HepG2 (cell line): ENCODE measurements at regions not wholly inside any gene's neighbourhood (a gene's known extent, or its start where the extent isn't known, plus 50 kb on each side); places are given as distances from the start of the nearest gene placed in this dataset.

ENCODE experiments used
- EZH2 ChIP-seq: conservative IDR thresholded peaks from 2 replicates; pipeline ENCODE4 v1.6.1; 2012; ENCODE audit warnings: mild to moderate bottlenecking, low read depth, low read length, moderate library complexity
- HDAC2 ChIP-seq: sonication (generic); formaldehyde crosslinking; IDR thresholded peaks from 2 replicates; pipeline ENCODE4 v1.4.0; 2020; ENCODE audit warnings: missing genetic modification reagents
- HDAC6 ChIP-seq: fragments of 200-600 bp; sonication (generic); IDR thresholded peaks from 2 replicates; pipeline ENCODE4 v1.7.0; 2017; ENCODE audit warnings: mild to moderate bottlenecking, antibody characterized with exemption, low read length, low read depth
- HINFP ChIP-seq: sonication (generic); formaldehyde crosslinking; IDR thresholded peaks from 2 replicates; pipeline ENCODE4 v1.4.0; 2020; ENCODE audit warnings: low read depth, mild to moderate bottlenecking, missing genetic modification reagents
- JUN ChIP-seq: sonication (generic); formaldehyde crosslinking; IDR thresholded peaks from 2 replicates; pipeline ENCODE4 v1.4.0; 2020; ENCODE audit warnings: mild to moderate bottlenecking, missing genetic modification reagents
- MED1 ChIP-seq: sonication (generic); formaldehyde crosslinking; IDR thresholded peaks from 2 replicates; pipeline ENCODE4 v1.4.0; 2020; ENCODE audit warnings: missing genetic modification reagents
- POLR2AphosphoS5 ChIP-seq: IDR thresholded peaks from 2 replicates; pipeline ENCODE4 v1.6.1; 2012; ENCODE audit warnings: low read depth, low read length
- RBM39 ChIP-seq: fragments of 200-400 bp; formaldehyde crosslinking; IDR thresholded peaks from one replicate; pipeline ENCODE4 v1.6.1; 2018; ENCODE audit warnings: antibody characterized with exemption, mild to moderate bottlenecking, low read depth, low read length; ENCODE audit not compliant: poor library complexity, severe bottlenecking
- SMAD3 ChIP-seq: sonication (generic); formaldehyde crosslinking; IDR thresholded peaks from 2 replicates; pipeline ENCODE4 v1.4.0; 2020; ENCODE audit warnings: missing genetic modification reagents
- TCF7 ChIP-seq: sonication (generic); IDR thresholded peaks from 2 replicates; pipeline ENCODE4 v1.6.1; 2016; ENCODE audit warnings: antibody characterized with exemption, low read depth
- ZNF629 ChIP-seq: sonication (generic); formaldehyde crosslinking; conservative IDR thresholded peaks from 2 replicates; pipeline ENCODE4 v1.5.0; 2020; ENCODE audit warnings: missing genetic modification reagents
- TF ChIP-seq, protein P1 (sequence below): sonication (generic); formaldehyde crosslinking; IDR thresholded peaks from 2 replicates; pipeline ENCODE4 v1.5.0; 2020; ENCODE audit warnings: mild to moderate bottlenecking, missing genetic modification reagents, moderate library complexity
- TF ChIP-seq, protein P2 (sequence below): sonication (generic); formaldehyde crosslinking; IDR thresholded peaks from 2 replicates; pipeline ENCODE4 v1.4.0; 2020; ENCODE audit warnings: missing genetic modification reagents

DNA sequence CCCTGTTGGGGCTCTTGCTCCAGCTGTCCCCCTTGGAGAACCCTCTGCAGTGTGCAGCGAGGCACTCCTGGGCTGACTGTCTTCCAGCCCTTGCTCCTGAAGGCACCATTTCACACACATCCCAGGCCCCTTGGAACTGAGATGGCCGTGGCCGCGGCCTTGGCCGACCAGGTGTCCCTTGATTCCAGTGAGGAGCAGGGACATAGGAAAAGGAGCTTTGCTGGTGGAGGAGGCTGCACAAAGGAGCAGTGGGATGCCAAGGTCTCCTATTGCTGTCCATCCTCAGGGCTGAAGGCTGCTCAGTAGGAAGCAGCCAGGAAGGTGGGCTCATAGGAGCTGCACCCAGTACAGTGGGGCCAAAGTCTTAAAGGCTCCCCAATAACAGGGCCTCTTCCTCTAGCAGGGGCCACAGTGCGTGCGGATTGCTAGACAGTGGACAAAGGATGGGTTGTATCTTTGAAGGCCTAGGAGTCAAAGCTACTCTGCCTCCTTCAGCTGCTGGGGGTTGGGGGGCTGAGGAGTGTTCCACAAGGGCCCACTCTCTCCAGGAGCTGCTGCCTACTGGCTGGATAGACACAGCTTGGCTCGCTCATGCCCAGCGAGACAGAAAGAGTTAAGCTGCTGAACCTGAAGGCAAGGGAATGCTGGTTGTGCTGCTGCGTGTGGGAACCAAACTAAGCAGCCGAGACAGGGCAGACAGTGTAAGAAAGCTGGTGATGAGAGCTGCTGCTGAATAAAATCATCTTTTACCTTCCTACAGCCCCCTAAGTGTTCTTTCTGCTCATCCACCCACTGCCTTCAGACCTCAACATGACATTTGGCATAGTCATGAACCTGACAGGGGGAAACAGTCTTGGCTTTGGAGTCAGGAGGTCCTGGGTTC, 891.9 kb upstream of the ZNF722 start:
- TF ChIP-seq SMAD3 (CRISPR knock-in tag): no peak
- TF ChIP-seq HINFP (CRISPR knock-in tag): no peak
- TF ChIP-seq HDAC6: no peak
- TF ChIP-seq, protein P1, sequence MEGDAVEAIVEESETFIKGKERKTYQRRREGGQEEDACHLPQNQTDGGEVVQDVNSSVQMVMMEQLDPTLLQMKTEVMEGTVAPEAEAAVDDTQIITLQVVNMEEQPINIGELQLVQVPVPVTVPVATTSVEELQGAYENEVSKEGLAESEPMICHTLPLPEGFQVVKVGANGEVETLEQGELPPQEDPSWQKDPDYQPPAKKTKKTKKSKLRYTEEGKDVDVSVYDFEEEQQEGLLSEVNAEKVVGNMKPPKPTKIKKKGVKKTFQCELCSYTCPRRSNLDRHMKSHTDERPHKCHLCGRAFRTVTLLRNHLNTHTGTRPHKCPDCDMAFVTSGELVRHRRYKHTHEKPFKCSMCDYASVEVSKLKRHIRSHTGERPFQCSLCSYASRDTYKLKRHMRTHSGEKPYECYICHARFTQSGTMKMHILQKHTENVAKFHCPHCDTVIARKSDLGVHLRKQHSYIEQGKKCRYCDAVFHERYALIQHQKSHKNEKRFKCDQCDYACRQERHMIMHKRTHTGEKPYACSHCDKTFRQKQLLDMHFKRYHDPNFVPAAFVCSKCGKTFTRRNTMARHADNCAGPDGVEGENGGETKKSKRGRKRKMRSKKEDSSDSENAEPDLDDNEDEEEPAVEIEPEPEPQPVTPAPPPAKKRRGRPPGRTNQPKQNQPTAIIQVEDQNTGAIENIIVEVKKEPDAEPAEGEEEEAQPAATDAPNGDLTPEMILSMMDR (CRISPR knock-in tag): no peak
- no peak for TF ChIP-seq RBM39
- TF ChIP-seq JUN (CRISPR knock-in tag): no peak
- TF ChIP-seq MED1 (CRISPR knock-in tag): no peak
- no peak for TF ChIP-seq EZH2
- TF ChIP-seq ZNF629 (CRISPR knock-in tag): no peak
- no peak for TF ChIP-seq TCF7
- TF ChIP-seq, protein P2, sequence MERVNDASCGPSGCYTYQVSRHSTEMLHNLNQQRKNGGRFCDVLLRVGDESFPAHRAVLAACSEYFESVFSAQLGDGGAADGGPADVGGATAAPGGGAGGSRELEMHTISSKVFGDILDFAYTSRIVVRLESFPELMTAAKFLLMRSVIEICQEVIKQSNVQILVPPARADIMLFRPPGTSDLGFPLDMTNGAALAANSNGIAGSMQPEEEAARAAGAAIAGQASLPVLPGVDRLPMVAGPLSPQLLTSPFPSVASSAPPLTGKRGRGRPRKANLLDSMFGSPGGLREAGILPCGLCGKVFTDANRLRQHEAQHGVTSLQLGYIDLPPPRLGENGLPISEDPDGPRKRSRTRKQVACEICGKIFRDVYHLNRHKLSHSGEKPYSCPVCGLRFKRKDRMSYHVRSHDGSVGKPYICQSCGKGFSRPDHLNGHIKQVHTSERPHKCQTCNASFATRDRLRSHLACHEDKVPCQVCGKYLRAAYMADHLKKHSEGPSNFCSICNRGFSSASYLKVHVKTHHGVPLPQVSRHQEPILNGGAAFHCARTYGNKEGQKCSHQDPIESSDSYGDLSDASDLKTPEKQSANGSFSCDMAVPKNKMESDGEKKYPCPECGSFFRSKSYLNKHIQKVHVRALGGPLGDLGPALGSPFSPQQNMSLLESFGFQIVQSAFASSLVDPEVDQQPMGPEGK (CRISPR knock-in tag): no peak
- TF ChIP-seq HDAC2 (CRISPR knock-in tag): no peak
- no peak for TF ChIP-seq POLR2AphosphoS5
